Fibroblast of pulmonary artery (primary cell): ENCODE measurements at regions not wholly inside any gene's neighbourhood (a gene's known extent, or its start where the extent isn't known, plus 50 kb on each side); places are given as distances from the start of the nearest gene placed in this dataset.
A peak's percentile ranks its signal among the peaks of the same experiment; 100 is the strongest.

Experiments used
- DNase-seq: peaks from one replicate; pipeline ENCODE4 v3.0.0-alpha.2; 2010; ENCODE audit warnings: low read depth
- H3K4me3 ChIP-seq: replicated peaks from 2 replicates; pipeline ENCODE4 v1.5.1; 2011; ENCODE audit warnings: low read depth, mild to moderate bottlenecking, control low read depth, low read length, moderate library complexity
- TF ChIP-seq, protein P1 (sequence below): IDR thresholded peaks from 2 replicates; pipeline ENCODE4 v1.5.1; 2011; ENCODE audit warnings: mild to moderate bottlenecking, control low read depth, low read length, inconsistent platforms; ENCODE audit errors: missing control alignments

DNA sequence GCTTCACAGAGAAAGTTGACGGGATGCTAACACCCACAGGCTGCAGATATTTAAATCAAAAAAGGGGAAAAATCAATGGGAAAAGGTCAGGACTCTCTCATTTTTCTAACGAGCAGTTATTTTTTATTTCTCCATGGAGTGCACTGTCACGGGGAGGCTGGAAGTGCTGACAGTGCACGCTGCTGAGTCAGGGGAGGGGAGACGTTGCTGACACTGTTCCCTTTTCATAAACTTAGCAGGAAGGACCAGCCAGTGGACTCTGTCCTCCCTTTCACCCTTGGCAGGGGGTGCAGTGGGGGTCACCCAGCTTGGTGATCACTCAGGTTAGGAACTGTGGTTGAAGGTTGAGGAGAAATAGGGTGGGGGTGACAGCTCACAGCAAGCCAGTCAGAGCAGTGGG is 65.6 kb upstream of the FUT8 start:
- TF ChIP-seq, protein P1, sequence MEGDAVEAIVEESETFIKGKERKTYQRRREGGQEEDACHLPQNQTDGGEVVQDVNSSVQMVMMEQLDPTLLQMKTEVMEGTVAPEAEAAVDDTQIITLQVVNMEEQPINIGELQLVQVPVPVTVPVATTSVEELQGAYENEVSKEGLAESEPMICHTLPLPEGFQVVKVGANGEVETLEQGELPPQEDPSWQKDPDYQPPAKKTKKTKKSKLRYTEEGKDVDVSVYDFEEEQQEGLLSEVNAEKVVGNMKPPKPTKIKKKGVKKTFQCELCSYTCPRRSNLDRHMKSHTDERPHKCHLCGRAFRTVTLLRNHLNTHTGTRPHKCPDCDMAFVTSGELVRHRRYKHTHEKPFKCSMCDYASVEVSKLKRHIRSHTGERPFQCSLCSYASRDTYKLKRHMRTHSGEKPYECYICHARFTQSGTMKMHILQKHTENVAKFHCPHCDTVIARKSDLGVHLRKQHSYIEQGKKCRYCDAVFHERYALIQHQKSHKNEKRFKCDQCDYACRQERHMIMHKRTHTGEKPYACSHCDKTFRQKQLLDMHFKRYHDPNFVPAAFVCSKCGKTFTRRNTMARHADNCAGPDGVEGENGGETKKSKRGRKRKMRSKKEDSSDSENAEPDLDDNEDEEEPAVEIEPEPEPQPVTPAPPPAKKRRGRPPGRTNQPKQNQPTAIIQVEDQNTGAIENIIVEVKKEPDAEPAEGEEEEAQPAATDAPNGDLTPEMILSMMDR = no peak
- no peak overlapping the region for H3K4me3 ChIP-seq
- no peak for DNase-seq

DNA sequence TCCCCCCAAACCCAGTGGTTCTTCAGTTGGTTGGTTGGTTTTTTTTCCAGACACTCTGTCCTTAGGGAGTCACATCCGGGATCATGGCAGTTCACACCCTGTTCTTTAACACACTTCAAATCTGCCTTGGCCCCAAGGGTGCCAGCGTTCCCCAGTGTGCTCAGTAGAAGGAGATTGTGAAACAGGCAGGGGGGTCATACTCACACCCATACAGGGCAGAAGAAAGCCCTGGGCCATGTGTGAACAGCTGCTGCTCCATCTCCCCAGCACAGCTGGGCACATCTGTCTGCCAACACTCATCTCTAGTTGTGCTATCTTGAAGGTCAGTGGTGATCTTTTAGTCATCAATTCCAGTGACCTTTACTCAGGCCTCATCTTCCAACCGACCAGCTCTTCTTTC is 64.4 kb upstream of the FUT8 start:
- DNase-seq = no peak
- TF ChIP-seq, protein P1 = no peak
- no peak overlapping the region for H3K4me3 ChIP-seq

DNA sequence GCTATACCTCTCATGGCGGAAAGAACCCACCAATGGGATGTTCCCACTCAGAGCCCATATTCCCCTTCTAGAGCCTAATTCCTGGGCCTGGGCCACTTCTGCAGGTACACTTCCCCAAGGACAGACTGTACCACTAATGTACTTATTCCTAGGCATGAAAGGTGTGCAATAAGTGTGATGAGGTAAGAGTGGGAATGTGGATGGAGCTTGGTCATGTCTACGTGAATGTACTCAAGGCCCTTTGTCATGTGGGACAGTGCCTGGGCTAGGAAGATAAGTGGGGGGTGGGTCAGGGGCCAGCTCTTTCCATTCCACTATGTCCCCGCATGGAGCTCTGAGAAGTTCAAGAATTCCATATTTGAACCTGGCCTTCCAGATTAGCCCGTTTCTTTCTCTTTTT is 63.4 kb upstream of the FUT8 start:
- TF ChIP-seq, protein P1 = no peak
- H3K4me3 ChIP-seq = no peak overlapping the region
- peak; percentile 55 for DNase-seq

DNA sequence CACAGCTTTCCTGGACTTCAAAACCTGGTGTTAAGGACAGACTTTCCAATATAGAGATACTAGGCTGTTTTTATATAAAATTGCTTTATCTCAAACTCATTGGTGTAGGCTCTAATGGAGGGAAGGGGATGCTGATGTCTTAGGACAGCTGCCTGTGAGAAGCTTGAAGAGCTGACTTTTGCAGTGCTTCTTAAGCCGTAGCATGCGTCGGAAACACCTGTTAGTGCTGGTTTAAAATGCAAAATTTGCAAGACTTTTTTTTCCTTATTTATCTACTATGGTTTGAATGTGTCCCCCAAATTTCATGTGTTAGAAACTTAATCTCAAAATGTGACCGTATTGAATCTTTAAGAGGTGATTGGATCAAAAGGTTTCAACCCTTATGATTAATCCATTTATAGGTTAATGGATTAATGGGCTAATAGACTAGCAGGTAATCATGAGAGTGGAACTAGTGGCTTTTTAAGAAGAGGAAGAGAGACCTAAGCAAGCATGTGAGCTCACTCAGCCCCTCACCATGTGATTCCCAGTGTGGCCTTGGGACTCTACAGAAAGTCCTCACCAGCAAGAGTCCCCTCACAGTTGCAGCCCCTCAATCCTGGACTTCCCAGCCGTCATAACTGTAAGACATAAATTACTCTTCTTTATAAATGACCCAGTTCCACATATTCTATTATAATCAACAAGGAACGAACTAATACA is 60.9 kb upstream of the FUT8 start:
- H3K4me3 ChIP-seq = no peak overlapping the region
- no peak for DNase-seq
- TF ChIP-seq, protein P1 = no peak

DNA sequence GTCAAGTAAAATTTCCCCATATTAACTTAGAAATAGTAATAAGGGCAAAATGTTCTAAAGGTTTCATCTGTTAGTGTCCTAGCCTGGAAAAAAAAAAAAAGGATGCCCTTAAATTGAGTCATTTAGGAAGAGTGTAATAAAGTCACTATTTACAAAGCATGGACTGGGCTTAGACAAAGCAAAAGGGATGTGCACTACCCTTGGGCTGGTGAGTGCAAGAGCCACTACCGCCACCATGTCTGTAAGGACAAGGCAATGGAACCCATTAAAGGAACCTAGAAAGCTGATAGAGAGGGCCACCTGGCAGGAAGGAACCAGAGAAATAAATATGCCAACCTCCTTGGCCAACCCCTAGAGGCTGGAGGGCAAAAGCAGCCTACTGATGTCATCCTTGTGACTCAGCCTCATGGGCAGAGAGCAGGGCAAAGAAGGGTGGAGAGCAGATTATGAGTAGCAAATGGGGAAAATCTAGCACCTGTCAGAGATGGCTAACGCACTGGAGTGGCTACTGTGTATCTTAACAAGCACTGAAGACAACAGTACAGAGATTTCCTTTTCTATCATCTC is 59.5 kb upstream of the FUT8 start:
- H3K4me3 ChIP-seq = no peak overlapping the region
- TF ChIP-seq, protein P1 = no peak
- DNase-seq = no peak

DNA sequence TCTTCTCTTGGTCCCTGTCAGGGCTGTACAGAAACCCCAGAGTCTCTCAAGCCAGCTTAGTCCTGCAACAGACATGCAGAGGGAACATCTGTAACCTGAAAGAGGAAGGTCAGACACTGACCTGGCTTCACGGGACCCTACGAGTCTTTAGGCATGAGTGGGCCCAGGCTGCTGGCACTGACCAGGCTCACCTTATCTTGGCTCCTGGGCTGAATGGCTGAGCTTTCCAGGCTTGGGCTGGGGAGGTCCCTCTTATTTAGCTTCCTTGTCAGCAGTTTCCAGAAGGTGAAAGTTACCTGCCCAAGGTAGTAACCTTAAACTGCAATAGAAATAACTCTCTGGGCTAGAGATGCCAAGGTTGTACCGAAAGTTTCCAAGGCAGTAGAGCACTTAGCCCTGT is 58.4 kb upstream of the FUT8 start:
- H3K4me3 ChIP-seq = no peak overlapping the region
- TF ChIP-seq, protein P1 = no peak
- no peak for DNase-seq

DNA sequence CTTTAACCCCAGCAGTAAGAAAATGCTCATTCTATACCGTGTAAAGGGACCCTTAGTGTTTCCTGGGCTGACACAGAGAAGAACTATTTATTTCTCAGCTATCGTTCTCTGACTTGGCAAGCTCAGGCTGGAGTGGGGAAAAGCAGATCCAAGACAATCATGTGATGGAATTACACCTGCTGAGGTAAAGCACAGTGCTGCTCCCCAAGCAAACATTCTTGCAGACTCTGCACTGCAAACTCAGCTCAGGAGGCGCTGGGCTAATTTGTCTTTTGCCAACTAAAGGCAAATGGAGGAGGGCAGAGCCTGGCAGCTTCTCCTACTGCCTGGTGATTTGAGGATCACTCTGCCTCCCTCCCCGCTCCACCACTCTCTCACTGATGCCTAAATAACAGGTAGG is 57.8 kb upstream of the FUT8 start:
- no peak overlapping the region for H3K4me3 ChIP-seq
- TF ChIP-seq, protein P1 = no peak
- no peak for DNase-seq
